Medulla oblongata (tissue), 1 donor: ENCODE measurements at regions not wholly inside any gene's neighbourhood (a gene's known extent, or its start where the extent isn't known, plus 50 kb on each side); places are given as distances from the start of the nearest gene placed in this dataset.

Experiments used
- DNase-seq: peaks from one replicate; pipeline ENCODE4 v3.0.0-alpha.2; 2015; ENCODE audit errors: extremely low spot score

DNA sequence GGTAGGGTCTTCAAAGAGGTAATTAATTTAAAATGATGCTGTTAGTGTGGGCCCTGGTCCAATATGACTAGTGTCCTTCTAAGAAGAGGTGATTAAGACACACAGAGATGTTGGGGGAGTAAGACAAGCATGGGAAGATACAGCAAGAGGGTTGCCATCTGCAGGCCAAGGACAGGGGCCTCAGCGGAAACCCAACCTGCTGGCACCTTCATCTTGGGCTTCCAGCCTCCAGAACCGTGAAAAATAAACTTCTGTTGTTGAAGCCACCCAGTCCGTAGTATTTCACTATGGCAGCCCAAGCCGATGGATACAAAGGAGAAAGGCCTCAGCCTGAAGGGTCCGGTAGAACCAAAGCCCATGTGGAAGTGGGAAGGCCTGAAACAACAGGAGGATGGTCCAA lies 161.7 kb upstream of the UBE2E1 start:
- no peak for DNase-seq

DNA sequence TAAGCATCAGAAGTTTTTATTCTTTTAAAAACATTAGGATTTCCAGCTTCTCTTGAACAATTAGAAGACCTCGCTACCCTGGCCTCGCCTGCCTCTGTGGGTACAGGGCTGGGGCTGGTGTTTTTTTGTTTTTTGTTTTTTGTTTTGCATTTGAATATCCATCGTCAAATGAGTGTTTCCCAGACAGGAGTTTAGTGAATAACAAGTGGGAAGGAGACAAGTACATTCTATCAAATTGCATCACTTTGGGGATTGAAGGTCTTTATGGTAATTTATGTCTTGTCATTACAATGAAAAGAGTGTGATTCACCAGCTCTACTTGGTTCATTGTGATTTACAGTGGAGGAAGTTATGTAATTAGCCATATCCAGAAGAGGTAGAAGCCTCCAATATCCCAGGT lies 161.1 kb upstream of the UBE2E1 start:
- no peak for DNase-seq

DNA sequence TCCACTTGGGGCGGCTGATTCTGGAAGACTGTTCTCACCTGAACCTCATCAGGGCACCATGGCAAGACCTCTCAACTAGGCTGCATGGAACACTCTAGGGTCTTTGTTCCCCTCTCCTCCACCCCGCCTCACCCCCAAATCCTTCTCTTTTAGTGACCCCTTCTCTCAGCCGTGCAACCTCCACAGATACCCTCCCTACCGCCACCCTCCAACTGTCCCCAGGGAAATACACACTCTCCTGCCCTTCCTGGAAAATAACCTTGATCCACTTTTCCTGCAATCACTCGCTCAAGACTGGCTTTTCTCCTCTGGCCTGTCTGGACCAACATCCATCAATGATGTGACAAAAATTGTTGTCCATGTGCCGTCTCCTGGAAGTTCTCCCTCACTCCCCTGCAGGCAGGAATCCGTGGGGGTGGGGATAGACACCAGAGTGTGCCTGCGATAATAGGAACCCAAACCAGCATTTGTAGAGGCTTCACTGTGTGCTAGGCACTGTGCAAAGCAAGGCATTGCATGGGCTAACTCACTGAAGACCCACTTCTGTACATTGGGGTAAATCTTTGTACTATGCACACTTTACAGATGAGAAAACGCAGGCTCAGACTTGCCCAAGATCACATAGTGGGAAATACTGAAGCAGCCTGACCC lies 160.1 kb upstream of the UBE2E1 start:
- DNase-seq = no peak

DNA sequence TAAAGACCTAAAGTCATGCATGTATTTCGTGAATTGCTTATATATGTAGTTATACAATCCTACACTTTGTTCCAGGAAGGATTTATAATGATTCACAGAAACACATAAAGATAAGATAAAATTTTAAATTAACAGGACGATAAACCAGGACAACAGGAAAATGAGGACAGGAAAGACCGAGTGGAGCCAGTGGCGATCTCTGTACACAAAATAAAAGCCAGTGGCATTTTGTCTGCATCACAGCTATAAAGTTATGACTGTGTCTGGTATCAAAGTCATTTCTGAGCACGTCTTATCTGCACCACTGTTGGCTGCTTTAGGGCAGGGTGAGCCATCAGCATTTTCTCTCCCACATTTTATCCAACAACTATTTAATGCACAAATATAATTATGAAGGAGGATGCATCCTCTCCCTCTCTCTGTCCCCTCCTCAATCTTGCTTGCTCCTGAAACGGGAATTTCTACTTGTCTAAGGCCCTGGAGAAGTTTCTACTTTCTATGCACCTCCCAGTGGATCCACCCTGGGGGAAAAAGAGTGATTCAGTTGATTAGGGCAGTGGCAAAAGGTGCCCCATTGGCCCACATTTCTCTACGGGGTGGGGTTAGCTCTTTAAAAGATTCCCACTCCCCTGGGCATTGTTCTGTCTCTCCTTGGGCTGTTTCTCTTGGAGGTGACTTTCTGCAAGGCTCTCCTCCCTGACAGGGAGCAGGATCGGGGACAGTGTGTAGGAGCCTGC lies 159.4 kb upstream of the UBE2E1 start:
- no peak for DNase-seq

DNA sequence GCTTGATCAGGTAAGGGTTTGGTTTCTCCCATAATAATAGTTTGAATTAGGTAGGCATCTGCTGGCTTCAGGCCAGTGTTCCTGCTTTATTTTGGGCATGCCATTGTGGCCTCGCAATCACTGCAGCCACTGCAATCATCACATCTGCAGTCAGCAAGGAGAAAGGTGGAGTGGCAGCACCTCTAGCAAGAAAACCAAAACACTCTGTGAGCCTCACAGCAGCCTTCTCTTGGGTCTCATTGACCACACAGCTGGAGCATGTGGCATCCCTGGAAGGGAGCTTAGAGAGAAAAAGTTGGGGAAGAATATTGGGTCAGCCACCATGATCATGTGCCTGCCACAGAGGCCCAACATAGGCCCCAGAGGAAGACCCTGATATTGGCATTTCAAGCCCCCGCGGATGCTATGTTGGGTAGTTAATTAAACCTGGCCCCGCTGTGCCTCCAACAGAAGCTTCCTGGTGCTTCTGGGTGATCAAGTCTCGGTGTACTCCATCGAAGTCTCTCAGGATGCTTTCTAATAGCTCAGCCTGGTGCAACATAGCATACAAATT lies 158.0 kb upstream of the UBE2E1 start:
- DNase-seq = no peak

DNA sequence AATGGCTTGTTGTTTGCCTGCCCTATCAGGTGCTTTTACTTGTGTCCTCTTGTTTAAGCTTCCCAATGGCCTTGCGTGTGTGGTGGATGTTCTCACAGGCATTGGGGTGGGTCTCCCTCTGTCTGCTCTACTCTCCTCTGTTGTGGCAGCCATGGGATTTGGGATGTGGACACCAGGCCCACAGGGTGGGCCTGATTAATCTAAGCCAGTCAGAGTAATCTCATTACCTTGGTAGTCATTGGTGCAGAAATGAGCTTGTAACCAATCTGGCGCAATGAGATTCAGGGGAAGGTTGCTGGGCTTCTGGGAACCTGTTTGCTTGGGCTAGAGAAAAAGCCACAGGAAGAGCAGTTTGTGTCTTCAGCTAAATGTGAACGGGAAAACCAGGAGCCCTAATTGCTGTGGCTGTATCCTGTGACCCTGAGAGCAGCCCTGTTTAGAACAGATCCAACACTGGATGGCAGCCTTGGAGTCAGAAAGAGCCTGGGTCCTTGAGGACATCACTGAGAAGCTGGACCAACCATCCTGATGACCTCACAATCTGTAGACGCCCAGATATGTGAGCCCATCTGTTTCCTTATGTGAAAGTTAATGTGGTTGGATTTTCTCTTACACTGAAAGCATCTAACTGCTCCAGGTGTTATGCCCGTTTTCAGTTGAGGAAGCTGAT lies 157.3 kb upstream of the UBE2E1 start:
- DNase-seq = peak; percentile 41

DNA sequence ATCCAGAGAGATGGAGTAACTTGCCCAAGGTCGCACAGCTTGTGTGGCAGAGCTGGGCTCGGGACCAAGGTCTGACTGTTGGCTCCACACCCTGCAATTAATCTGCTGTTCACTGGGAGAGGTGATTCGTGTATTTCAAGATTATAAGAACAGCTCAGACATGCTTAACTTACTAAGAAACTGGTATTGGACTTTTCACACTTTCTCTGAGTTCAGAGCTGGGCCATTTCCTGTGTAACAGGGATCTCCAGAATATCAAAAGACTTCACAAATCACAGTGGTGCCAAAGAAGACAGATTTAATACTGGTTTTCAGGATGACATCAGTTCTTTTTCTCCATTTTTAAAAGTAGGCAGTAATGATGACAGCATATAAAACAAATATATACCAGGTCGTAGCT lies 156.8 kb upstream of the UBE2E1 start:
- DNase-seq = no peak

DNA sequence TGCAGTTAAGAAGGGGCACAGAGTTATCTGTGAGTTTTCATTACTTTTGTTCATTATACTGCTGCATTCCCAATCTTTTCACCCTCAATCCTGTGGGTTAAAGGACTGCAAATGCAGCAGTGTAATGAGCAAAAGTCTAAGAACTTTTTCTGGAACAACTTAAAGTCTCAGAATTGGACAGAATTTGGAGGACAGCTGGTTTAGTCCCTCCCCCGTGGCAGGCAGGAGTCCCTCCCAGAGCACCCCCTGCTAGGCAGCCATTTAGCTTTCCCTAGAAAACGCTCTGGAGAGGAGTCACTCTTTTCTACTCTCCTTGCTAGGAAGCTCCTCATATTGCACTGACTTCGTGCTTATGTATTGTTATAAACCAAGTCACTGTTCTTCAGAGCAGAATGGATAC lies 156.3 kb upstream of the UBE2E1 start:
- DNase-seq = no peak

DNA sequence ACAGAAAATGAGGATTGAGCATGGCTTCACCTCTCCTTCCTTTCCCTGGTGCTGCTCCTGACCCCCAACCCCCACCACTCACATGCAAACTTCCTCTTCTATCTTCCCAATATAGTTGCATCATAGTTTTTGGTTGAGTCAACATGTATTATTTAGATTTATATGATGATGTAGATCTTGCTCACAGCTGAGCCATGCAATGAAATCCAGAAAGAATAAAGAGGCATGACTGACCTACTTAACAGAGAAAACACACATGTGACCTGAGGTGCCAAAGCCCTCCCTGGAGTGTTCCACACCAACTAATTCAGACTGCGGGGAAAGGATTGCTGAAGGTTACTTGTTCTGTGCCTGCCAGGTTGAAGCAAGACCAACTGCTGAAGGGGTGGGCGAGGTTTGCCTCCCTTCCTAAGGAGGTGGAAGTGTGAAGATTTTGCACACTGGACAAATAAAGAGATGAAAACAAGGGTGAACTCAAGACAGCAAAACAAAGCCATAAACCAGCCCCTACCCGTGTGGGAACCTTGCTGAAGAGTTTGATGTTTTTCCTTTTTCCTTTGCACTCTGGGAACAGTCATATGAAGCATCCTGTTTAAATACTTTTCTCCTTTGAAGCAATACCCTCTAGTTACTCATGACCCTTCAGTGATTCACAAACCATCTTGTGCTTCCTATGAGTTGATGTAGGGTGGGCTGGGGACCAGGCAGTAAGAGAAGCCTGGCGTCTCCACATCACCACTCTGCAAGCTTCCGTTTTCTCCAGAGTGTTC lies 155.2 kb upstream of the UBE2E1 start:
- DNase-seq = peak; percentile 34

DNA sequence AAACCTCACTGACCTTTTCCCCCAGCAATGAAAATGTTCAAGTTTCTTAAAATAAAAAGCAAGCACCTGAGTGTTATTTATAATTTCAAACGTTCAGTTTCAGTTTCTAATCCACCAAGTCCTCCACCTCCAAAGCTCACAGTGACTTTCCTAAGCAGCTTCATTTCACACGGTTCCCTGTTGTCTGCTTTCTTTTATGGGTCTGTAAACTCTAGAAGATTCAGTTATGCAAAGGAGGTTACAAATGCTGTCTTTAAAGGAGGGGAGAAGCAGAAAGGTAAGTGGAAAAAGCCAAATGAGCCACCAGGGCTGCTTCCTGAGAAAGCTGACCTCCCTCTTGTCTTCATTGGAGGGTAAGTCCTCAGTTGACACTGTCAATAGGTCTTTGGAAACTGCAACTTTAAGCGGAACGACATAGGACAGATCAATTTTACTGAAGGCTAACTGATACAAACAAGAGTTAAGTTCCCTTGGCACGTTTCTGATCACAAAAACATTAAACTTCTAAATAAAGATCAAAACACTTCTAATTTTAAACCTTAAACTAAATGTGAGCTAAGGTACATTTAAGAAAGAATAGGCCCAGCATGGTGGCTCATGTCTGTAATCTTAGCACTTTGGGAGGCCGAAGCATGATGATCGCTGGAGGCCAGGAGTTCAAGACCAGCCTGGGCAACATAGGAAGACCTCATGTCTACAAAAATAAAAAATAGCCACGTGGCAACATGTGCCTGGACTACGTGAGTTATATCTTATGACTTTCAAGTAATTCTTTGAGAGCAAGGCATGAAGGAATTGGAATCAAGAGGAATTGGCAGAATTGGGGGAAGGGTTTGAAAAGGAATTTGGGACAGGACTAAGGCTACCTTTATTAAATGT lies 151.9 kb upstream of the UBE2E1 start:
- DNase-seq = no peak

DNA sequence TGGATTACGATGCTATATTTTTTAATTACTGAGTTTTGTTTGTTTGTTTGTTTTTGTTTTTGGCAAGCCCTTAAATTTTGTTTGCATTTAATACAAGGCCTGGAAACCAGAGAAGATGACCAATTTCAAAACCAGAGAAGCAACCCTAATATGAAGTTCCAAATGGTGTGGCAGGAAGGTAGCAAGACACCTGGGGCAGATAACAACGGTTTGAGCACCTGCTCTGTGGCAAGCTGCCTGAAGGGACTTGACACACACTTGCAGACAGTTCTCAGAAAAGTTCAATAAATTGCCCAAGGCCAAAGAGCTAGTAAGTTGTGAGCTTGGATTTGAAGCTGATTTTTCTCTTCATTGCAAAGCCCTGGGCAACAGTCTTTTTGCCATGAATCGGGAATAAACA lies 151.2 kb upstream of the UBE2E1 start:
- DNase-seq = no peak

DNA sequence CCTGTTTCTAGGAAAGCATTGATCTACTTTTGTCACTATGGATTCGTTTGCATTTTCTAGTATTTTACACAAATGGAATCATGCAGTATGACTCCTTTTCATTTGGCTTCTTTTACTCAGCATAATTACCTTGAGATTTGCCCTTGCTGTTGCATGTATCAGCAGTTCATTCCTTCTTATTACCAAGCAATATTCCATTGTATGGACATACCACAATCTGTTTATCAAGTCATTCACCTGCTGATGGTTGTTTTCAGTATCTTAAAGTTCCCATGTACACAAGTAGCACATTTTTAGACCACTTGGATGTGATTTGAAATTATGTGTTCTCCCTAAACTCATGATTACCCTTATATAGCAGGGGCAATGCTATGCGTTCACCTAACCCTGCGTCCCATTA lies 150.0 kb upstream of the UBE2E1 start:
- DNase-seq = no peak

DNA sequence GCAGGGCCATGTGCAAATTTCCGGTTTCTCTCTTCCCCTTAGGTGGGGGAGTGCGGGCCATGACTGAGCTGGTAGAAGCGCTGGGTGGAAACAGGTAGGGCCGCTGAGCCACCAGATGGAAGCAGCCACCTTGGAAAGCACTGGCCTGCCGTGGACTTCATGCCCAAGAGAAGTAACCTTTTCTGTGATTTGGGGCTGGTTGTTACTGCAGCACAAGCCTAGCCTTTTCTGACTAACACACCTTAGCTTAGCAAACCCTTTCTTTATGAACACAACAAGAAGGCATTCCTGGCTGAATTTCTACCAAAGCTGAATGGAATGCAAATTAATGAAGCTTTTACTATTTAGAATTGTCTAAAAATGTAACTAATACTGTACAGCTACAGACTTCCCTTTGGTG lies 149.6 kb upstream of the UBE2E1 start:
- DNase-seq = no peak

DNA sequence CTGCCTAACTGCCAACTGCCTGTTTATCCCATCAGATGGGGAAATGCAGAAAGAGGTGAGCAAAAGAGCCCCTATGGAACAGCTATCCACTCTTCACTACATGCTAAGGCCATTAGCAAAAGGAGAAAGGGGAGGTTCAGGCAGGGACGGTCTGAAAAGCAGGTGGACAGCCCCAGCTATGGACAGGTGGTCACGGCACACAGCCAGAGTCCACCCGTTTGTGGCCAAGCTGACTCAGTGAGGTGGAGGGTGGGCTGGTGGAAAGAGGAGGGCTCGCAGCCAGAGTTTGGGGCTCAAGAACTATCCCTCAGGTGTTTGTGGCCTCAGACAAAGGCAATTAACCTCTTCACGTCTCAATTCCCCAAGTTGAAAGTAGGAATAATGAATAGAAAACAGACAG lies 148.9 kb upstream of the UBE2E1 start:
- no peak for DNase-seq

DNA sequence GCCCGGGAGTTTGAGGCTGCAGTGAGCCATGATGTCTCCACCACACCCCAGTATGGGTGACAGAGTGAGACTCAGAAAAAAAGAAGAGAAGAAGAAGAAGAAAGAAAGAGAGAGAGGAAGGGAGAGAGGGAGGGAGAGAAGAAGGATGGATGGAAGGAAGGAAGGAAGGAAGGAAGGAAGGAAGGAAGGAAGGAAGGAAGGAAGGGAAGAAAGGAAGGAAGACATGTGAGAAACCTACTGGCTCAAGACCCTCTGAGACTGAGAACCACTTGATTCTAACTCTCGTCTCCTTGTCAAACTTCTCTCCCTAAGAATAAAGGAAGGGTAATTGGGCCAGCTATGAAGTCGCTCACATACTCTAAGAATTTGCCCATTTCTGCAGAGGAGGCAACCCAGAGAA lies 148.1 kb upstream of the UBE2E1 start:
- no peak for DNase-seq

DNA sequence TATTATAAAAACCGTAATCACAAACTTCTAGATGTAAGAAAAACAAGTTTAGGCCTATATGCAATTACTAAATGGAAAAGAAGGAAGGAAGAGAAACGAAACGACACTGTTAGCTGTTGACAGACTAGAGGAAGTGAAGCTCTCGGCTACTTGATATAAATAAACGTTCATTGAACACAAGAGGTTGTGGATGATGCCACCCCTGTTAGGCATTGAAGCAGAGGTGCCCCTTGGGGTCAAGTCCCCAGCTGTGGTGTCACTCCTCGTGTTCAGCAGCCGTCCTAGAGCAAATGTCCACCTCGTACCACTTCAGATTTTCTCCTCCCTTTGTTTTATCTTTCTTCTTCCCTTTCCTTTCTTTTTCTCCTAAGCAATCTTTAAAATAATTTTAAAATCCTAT lies 146.5 kb upstream of the UBE2E1 start:
- DNase-seq = peak; percentile 66

DNA sequence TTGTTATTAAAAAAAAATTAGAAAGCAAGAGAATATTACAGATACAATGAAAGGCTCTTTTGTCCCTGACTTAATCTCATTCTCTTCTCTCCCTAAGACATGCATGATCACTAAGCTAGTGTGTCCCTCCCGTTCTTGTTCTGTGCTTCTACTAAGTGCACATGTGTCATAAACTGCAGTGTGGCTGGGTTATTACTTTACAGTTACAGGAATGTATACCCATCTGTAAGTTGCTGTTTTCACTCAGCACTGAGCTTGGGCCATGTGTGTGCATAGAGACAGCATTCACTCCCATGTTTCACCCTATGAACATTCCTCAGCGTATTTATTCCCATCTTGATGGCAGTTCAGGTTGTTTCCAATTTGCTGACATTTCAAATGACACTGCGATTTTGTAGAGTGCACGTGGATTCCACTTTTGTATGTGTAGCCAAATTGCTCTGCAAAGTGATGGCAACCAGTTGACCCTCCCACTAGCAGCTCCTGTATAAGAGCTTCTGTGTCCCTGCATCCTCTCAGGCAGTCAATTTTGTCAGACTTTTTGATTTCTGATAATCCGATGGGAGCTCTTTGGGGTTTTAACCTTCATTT lies 145.8 kb upstream of the UBE2E1 start:
- DNase-seq = no peak

DNA sequence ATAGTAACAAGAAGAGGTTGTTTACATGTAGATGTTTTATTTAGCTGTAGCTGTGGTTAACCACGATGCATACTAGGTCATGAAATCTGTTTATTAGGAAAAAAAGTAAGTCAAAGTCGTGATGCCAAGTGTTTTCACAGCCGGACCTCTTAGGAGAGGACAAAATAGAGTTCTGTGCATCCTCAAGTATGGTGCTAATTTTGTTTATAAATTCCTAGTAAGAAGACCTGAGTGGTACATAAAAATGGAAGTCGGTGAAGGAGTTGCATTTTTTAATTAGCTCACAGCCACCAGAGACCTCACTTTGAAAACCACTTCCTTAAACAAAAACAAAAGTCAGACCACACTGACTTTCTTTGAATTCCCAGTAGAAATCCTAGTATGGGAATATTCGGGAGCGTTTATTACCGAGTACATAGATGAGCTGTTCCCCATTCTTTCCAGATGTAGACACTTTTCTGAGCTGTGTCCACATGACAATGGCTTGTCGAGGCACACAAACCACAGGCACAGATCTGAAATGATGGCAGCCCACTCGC lies 143.6 kb upstream of the UBE2E1 start:
- DNase-seq = no peak

DNA sequence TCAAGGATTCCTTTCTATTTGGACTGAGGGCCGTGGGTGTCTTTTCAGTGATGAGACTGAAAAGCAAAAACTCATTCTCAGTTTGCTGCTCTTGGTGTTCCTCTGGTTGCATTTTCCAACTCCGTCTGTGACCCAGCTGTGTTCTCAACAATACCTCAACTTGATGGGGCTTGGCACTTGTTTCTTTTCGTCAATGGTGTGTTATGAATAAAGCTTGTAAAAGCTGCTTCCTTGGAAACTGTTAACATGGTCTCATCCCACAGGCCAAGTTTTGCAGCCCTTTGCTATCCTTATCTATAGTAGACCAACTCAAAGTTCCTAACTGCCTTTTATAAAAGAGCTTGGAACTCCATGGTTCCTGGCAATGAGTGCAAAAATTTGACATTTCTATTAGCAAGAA lies 142.5 kb upstream of the UBE2E1 start:
- DNase-seq = no peak

DNA sequence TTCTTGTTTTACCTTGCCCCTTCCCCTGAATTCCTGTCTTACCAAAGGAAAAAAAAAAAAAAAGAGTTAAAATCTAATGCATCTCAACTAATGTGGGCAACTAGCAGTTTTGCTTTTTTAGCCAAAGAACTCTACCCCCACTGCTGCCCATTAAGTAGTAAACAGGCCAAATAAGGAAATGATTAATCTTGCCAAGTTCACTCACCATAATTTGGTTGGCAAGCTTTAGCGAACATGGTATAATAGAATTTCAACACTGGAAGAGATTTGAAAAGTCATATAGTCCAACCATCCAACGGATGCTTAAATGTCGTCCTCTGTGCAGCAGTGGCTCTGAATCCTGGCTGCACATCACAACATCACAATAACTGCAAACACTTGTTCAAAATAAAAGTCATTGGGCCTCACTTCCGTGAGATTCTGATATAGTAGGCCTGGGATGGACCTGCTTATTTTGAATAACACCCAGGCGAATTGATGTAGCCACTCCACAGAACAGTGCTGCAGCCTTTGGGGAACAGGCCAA lies 142.0 kb upstream of the UBE2E1 start:
- no peak for DNase-seq
